SK-N-SH (cell line): ENCODE measurements at regions not wholly inside any gene's neighbourhood (a gene's known extent, or its start where the extent isn't known, plus 50 kb on each side); places are given as distances from the start of the nearest gene placed in this dataset.

Experiments used
- CTCF ChIA-PET: fragments of 300-600, 350-600 bp; formaldehyde crosslinking; extraction: SDS; loops from one replicate; lab custom pipeline; 2021; lab: Yijun Ruan, JAX
- POLR2A ChIA-PET: fragments of 350-600 bp; sonication (Branson Sonifier 250); formaldehyde crosslinking; extraction: SDS; loops from one replicate; lab custom pipeline; 2020; ENCODE audit warnings: antibody characterized with exemption, inconsistent platforms; lab: Yijun Ruan, JAX
- DNase-seq: peaks from one replicate; pipeline ENCODE4 v3.0.0; 2012
- H2AFZ ChIP-seq: fragments of 200-600 bp; sonication (generic); 2 replicates; pipeline ENCODE4 v1.8.1; 2016; ENCODE audit warnings: antibody characterized with exemption, mild to moderate bottlenecking, low read depth
- H3F3A ChIP-seq: fragments of 200-600 bp; sonication (generic); replicated peaks from 2 replicates; pipeline ENCODE3; 2016; ENCODE audit warnings: antibody characterized with exemption, mild to moderate bottlenecking; ENCODE audit not compliant: insufficient read depth
- H3K27ac ChIP-seq, 2 experiments: fragments of 200-500 bp in 1 of 2; fragments of 200-600 bp in 1 of 2; sonication (Bioruptor generic) in 1 of 2; sonication (generic), shearing (Covaris generic) in 1 of 2; 2 replicates each; pipeline versions ENCODE4 v1.5.1 to v1.6.1; 2014 to 2016; ENCODE audit warnings: low read depth in 2 of 2, inconsistent platforms in 1 of 2, low read length in 1 of 2, mild to moderate bottlenecking in 1 of 2, mixed read lengths in 1 of 2
- H3K27me3 ChIP-seq: fragments of 200-600 bp; sonication (generic), shearing (Covaris generic); 2 replicates; pipeline ENCODE4 v1.6.1; 2016; ENCODE audit warnings: mixed run types; ENCODE audit not compliant: insufficient read depth
- H3K36me3 ChIP-seq, 2 experiments: fragments of 200-500 bp in 1 of 2; fragments of 200-600 bp in 1 of 2; sonication (Bioruptor generic) in 1 of 2; sonication (generic) in 1 of 2; replicated peaks in 1 of 2; 2 replicates each; pipeline versions ENCODE3 to v1.5.1; 2014 to 2016; ENCODE audit warnings: low read length in 1 of 2, mild to moderate bottlenecking in 1 of 2; ENCODE audit not compliant: insufficient read depth in 2 of 2, control insufficient read depth in 1 of 2
- H3K4me1 ChIP-seq, 2 experiments: fragments of 200-500 bp in 1 of 2; fragments of 200-600 bp in 1 of 2; sonication (Bioruptor generic) in 1 of 2; sonication (generic), shearing (Covaris generic) in 1 of 2; 2 replicates each; pipeline versions ENCODE4 v1.5.1 to v1.6.1; 2014 to 2016; ENCODE audit warnings: low read depth in 1 of 2, low read length in 1 of 2, mixed run types in 1 of 2; ENCODE audit not compliant: insufficient read depth in 2 of 2, control insufficient read depth in 1 of 2
- H3K4me2 ChIP-seq: fragments of 200-600 bp; sonication (generic), shearing (Covaris generic); 2 replicates; pipeline ENCODE4 v1.6.1; 2017; ENCODE audit warnings: mixed run types
- H3K4me3 ChIP-seq, 2 experiments: fragments of 200-500 bp in 1 of 2; fragments of 200-600 bp in 1 of 2; sonication (Bioruptor generic) in 1 of 2; sonication (generic), shearing (Covaris generic) in 1 of 2; 2 replicates each; pipeline versions ENCODE4 v1.5.1 to v1.8.1; 2014 to 2016; ENCODE audit warnings: low read depth in 2 of 2, inconsistent platforms in 1 of 2, low read length in 1 of 2, mild to moderate bottlenecking in 1 of 2, mixed read lengths in 1 of 2, moderate library complexity in 1 of 2
- H3K79me2 ChIP-seq: fragments of 200-600 bp; sonication (generic); 2 replicates; pipeline ENCODE4 v1.8.1; 2017; ENCODE audit warnings: mild to moderate bottlenecking; ENCODE audit not compliant: insufficient read depth
- H3K9ac ChIP-seq: fragments of 200-600 bp; sonication (generic); 2 replicates; pipeline ENCODE4 v1.6.1; 2017; ENCODE audit warnings: mixed run types
- H3K9me2 ChIP-seq: fragments of 200-600 bp; sonication (generic); 2 replicates; pipeline ENCODE4 v1.6.1; 2017; ENCODE audit warnings: mixed run types
- H3K9me3 ChIP-seq: fragments of 200-600 bp; sonication (generic); 2 replicates; pipeline ENCODE4 v1.6.1; 2017; ENCODE audit warnings: mixed run types, mild to moderate bottlenecking, moderate library complexity
- H4K20me1 ChIP-seq: fragments of 200-600 bp; sonication (generic); 2 replicates; pipeline ENCODE4 v1.6.1; 2017; ENCODE audit warnings: mild to moderate bottlenecking, mixed run types; ENCODE audit not compliant: insufficient read depth
- EP300 ChIP-seq, 2 experiments: IDR thresholded peaks; 2 replicates each; pipeline versions ENCODE4 v1.4.0 to v1.6.1; 2012; ENCODE audit warnings: borderline replicate concordance in 1 of 2, low read depth in 1 of 2, low read length in 1 of 2
- EZH2phosphoT487 ChIP-seq: fragments of 200-600 bp; sonication (generic); IDR thresholded peaks from 2 replicates; pipeline ENCODE4 v1.6.1; 2017; ENCODE audit warnings: low read depth, mixed run types, mild to moderate bottlenecking, antibody characterized with exemption, moderate library complexity, borderline replicate concordance
- FOSL2 ChIP-seq: IDR thresholded peaks from 2 replicates; pipeline ENCODE4 v1.4.0; 2012; ENCODE audit warnings: low read depth, mild to moderate bottlenecking, moderate library complexity, borderline replicate concordance
- GABPA ChIP-seq: IDR thresholded peaks from 2 replicates; pipeline ENCODE4 v1.4.0; 2012; ENCODE audit warnings: low read depth, mild to moderate bottlenecking
- IRF3 ChIP-seq: fragments of 150-350 bp; IDR thresholded peaks from 2 replicates; pipeline ENCODE4 v1.6.1; 2016; ENCODE audit warnings: mild to moderate bottlenecking, low read depth, low read length
- JUND ChIP-seq: IDR thresholded peaks from 2 replicates; pipeline ENCODE4 v1.4.0; 2012
- MAX ChIP-seq: IDR thresholded peaks from 2 replicates; pipeline ENCODE4 v1.4.0; 2012; ENCODE audit warnings: low read depth
- MEF2A ChIP-seq: IDR thresholded peaks from 2 replicates; pipeline ENCODE4 v1.4.0; 2012; ENCODE audit warnings: low read depth, borderline replicate concordance
- MXI1 ChIP-seq: IDR thresholded peaks from 2 replicates; pipeline ENCODE4 v1.6.1; 2012; ENCODE audit warnings: mild to moderate bottlenecking, low read depth, low read length, improper control_type of control experiment
- NFIC ChIP-seq: IDR thresholded peaks from 2 replicates; pipeline ENCODE4 v1.4.0; 2012; ENCODE audit warnings: borderline replicate concordance
- NRF1 ChIP-seq: IDR thresholded peaks from 2 replicates; pipeline ENCODE4 v1.6.1; 2012; ENCODE audit warnings: low read depth, mild to moderate bottlenecking, low read length
- RAD21 ChIP-seq: IDR thresholded peaks from 2 replicates; pipeline ENCODE4 v1.6.1; 2012; ENCODE audit warnings: mild to moderate bottlenecking, low read length
- REST ChIP-seq: IDR thresholded peaks from 2 replicates; pipeline ENCODE4 v1.6.1; 2012; ENCODE audit warnings: mild to moderate bottlenecking, low read depth, low read length, moderate library complexity
- SIN3A ChIP-seq: IDR thresholded peaks from 2 replicates; pipeline ENCODE4 v1.6.1; 2012; ENCODE audit warnings: low read depth, mild to moderate bottlenecking, low read length, moderate library complexity, borderline replicate concordance
- SMC3 ChIP-seq: IDR thresholded peaks from 2 replicates; pipeline ENCODE4 v1.6.1; 2012; ENCODE audit warnings: low read depth, low read length, improper control_type of control experiment
- TCF12 ChIP-seq: IDR thresholded peaks from 2 replicates; pipeline ENCODE4 v1.4.0; 2012
- TEAD4 ChIP-seq: IDR thresholded peaks from 2 replicates; pipeline ENCODE4 v1.4.0; 2012; ENCODE audit warnings: mild to moderate bottlenecking, borderline replicate concordance; ENCODE audit not compliant: insufficient read depth
- USF1 ChIP-seq: IDR thresholded peaks from 2 replicates; pipeline ENCODE4 v1.4.0; 2012; ENCODE audit warnings: low read depth, borderline replicate concordance
- USF2 ChIP-seq: fragments of 150-350 bp; IDR thresholded peaks from 2 replicates; pipeline ENCODE4 v1.6.1; 2017; ENCODE audit warnings: antibody characterized with exemption, low read length, low read depth, borderline replicate concordance
- ZBTB33 ChIP-seq: IDR thresholded peaks from 2 replicates; pipeline ENCODE4 v1.4.0; 2012; ENCODE audit warnings: low read depth, borderline replicate concordance
- WGBS: methylation state at CpG from one replicate; pipeline ENCODE4 v1.1.6; 2017; ENCODE audit warnings: low lambda C conversion rate; 5-methylcytosine and 5-hydroxymethylcytosine counted together

- Histone ChIP-seq H3K9me2 (no peaks in the 10 kb centered on the region), H3K9ac (no peak overlapping the region), H3K36me3 (no peaks in the 10 kb centered on the region), H3K27me3 (no peaks in the 10 kb centered on the region), H4K20me1 (no peaks in the 10 kb centered on the region), H3K9me3 (no peaks in the 10 kb centered on the region), H3K27ac (no peak overlapping the region), H3K79me2 (no peaks in the 10 kb centered on the region), H2AFZ (no peak overlapping the region), H3K4me2 (no peak overlapping the region), H3K4me1 (no peaks in the 10 kb centered on the region), H3F3A (no peaks in the 10 kb centered on the region), H3K4me3 (peak overlapping the region in 1 of 2 experiments; percentile 9; a peak in 1 of 4 replicates)
- ChIA-PET CTCF (no interaction called here), POLR2A (no interaction called here)
- DNase-seq, result no peak
- 60% methylated on average over 4 of the region's 4 CpGs for WGBS
- TF ChIP-seq FOSL2, result no peak
- TF ChIP-seq MXI1, result no peak
- TF ChIP-seq USF1, result no peak
- TF ChIP-seq TEAD4, result no peak
- no peak for TF ChIP-seq IRF3
- no peak for TF ChIP-seq GABPA
- TF ChIP-seq NFIC, result no peak
- TF ChIP-seq TCF12, result no peak
- no peak for TF ChIP-seq EP300 (IDR thresholded peaks at IDR 0.05; ENCODE audit: borderline replicate concordance in 1 of 2, low read depth in 1 of 2, low read length in 1 of 2)
- TF ChIP-seq SMC3, result no peak
- TF ChIP-seq MAX, result no peak
- TF ChIP-seq EZH2phosphoT487, result no peak
- no peak for TF ChIP-seq ZBTB33
- no peak for TF ChIP-seq NRF1
- no peak for TF ChIP-seq RAD21
- no peak for TF ChIP-seq USF2
- TF ChIP-seq JUND, result no peak
- no peak for TF ChIP-seq SIN3A
- TF ChIP-seq MEF2A, result no peak
- TF ChIP-seq REST, result no peak
Measured at GRCh38 chr4:162245051-162245450, 81.3 kb upstream of the FSTL5 start.
